Neural progenitor cell (in vitro differentiated cells): ENCODE measurements at regions not wholly inside any gene's neighbourhood (a gene's known extent, or its start where the extent isn't known, plus 50 kb on each side); places are given as distances from the start of the nearest gene placed in this dataset.

ENCODE experiments used
- DNase-seq: peaks from one replicate; pipeline ENCODE4 v3.0.0-alpha.2; 2016; ENCODE audit warnings: low spot score
- H2AFZ ChIP-seq: fragments of 200-600 bp; sonication (generic); replicated peaks from 2 replicates; pipeline ENCODE4 v1.6.1; 2016; ENCODE audit warnings: antibody characterized with exemption
- H3F3A ChIP-seq: fragments of 200-600 bp; sonication (generic); 2 replicates; pipeline ENCODE4 v1.6.1; 2016; ENCODE audit warnings: antibody characterized with exemption, low read depth
- H3K27ac ChIP-seq: fragments of 200-600 bp; sonication (generic); 2 replicates; pipeline ENCODE4 v1.5.1; 2016; ENCODE audit warnings: mild to moderate bottlenecking
- H3K27me3 ChIP-seq: fragments of 200-600 bp; sonication (generic); 2 replicates; pipeline ENCODE4 v1.6.1; 2016; ENCODE audit warnings: mild to moderate bottlenecking, moderate library complexity
- H3K36me3 ChIP-seq: fragments of 200-600 bp; sonication (generic); 2 replicates; pipeline ENCODE4 v1.5.1; 2016
- H3K4me1 ChIP-seq: fragments of 200-600 bp; sonication (generic); 2 replicates; pipeline ENCODE4 v1.6.1; 2016; ENCODE audit warnings: mixed run types
- H3K4me2 ChIP-seq: fragments of 200-600 bp; sonication (generic); 2 replicates; pipeline ENCODE4 v1.6.1; 2016
- H3K4me3 ChIP-seq: fragments of 200-600 bp; sonication (generic); 2 replicates; pipeline ENCODE4 v1.5.1; 2016
- H3K79me2 ChIP-seq: fragments of 200-600 bp; sonication (generic); 2 replicates; pipeline ENCODE4 v1.6.1; 2016; ENCODE audit warnings: low read depth
- H3K9ac ChIP-seq: fragments of 200-600 bp; sonication (generic); 2 replicates; pipeline ENCODE4 v1.6.1; 2016
- H3K9me3 ChIP-seq: fragments of 200-600 bp; sonication (generic); 2 replicates; pipeline ENCODE4 v1.5.1; 2016; ENCODE audit warnings: low read depth
- H4K20me1 ChIP-seq: fragments of 200-600 bp; sonication (generic); 2 replicates; pipeline ENCODE4 v1.6.1; 2016; ENCODE audit warnings: low read depth
- H3K27ac Mint-ChIP-seq: 3 replicates; pipeline ENCODE4 v1.8.0; 2021; ENCODE audit warnings: mixed read lengths
- H3K27me3 Mint-ChIP-seq: 2 replicates; pipeline ENCODE4 v1.8.0; 2022; ENCODE audit warnings: low read depth, mild to moderate bottlenecking, inconsistent platforms, moderate library complexity, mixed read lengths; ENCODE audit not compliant: insufficient read depth
- H3K36me3 Mint-ChIP-seq: 3 replicates; pipeline ENCODE4 v1.8.0; 2021; ENCODE audit warnings: mixed read lengths
- H3K4me1 Mint-ChIP-seq: 3 replicates; pipeline ENCODE4 v1.8.0; 2021; ENCODE audit warnings: mixed read lengths
- H3K4me3 Mint-ChIP-seq: 3 replicates; pipeline ENCODE4 v1.8.0; 2021; ENCODE audit warnings: mild to moderate bottlenecking, moderate library complexity, mixed read lengths
- H3K9me3 Mint-ChIP-seq: 3 replicates; pipeline ENCODE4 v1.8.0; 2020; ENCODE audit warnings: mixed read lengths
- CTCF ChIP-seq: fragments of 200-600 bp; sonication (generic); IDR thresholded peaks from 2 replicates; pipeline ENCODE4 v1.5.1; 2017; ENCODE audit warnings: antibody characterized with exemption, mild to moderate bottlenecking
- EZH2 ChIP-seq: fragments of 200-600 bp; sonication (generic); IDR thresholded peaks from 2 replicates; pipeline ENCODE4 v1.6.1; 2017; ENCODE audit warnings: antibody characterized with exemption, mild to moderate bottlenecking, moderate library complexity
- EZH2phosphoT487 ChIP-seq: fragments of 200-600 bp; sonication (generic); IDR thresholded peaks from 2 replicates; pipeline ENCODE4 v1.6.1; 2017; ENCODE audit warnings: antibody characterized with exemption

DNA sequence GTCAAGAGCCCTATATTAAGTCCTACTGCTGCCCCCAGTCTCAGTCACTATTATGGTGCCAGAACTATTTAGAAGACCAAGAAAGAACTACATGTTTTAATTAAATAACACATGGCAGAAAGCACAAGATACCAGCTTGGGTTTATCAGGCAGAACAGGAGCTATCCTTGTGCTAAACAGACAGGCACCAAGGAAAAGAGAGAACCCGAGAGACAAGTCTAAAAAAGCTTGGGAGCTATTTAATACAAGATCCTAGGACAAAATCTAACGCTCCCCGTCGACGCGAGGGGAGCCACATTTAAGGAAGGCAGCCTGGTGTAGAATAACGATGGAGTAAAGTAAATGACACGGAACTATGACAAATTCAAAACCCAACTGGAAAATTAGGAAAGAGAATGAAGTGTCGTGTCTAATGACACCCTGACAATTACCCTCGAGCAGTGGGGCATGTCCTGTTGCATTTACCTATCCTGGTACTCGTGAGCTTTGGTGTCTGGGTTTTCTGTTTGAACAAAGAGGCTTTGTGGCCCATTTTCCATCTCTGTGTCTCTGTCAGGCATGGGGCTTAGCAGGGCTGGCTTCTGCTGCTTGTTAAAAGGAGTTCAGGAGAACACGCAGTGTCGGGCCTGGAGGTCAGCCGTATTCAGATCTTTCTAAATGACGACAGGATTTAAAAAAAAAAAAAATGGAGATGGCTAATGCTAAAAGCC, 140.6 kb downstream of the ETNK1 start:
- Histone ChIP-seq H3K36me3 (no peaks in the 10 kb centered on the region), H3K4me3 (no peak overlapping the region), H3F3A (peaks cover 12% of the 10 kb centered on the region), H3K79me2 (no peaks in the 10 kb centered on the region), H2AFZ (peak overlapping the region; percentile 61), H4K20me1 (no peaks in the 10 kb centered on the region), H3K27ac (peak overlapping the region; percentile 26), H3K4me2 (peak overlapping the region; percentile 28), H3K4me1 (peaks cover 29% of the 10 kb centered on the region), H3K27me3 (no peaks in the 10 kb centered on the region), H3K9ac (no peak overlapping the region), H3K9me3 (no peaks in the 10 kb centered on the region)
- DNase-seq, result peak; percentile 65
- TF ChIP-seq EZH2, result no peak
- TF ChIP-seq CTCF, result no peak
- no peak for TF ChIP-seq EZH2phosphoT487
- Mint-ChIP-seq H3K27me3 (peaks cover 2% of the 10 kb centered on the region), H3K4me3 (no peak overlapping the region), H3K36me3 (no peaks in the 10 kb centered on the region), H3K4me1 (peaks cover 26% of the 10 kb centered on the region), H3K27ac (peak overlapping the region; percentile 17), H3K9me3 (no peaks in the 10 kb centered on the region)

- Mint-ChIP-seq H3K36me3 (no peaks in the 10 kb centered on the region), H3K9me3 (no peaks in the 10 kb centered on the region), H3K4me1 (peaks cover 26% of the 10 kb centered on the region), H3K4me3 (no peak overlapping the region), H3K27me3 (peaks cover 2% of the 10 kb centered on the region), H3K27ac (no peak overlapping the region)
- Histone ChIP-seq H3K27me3 (no peaks in the 10 kb centered on the region), H3K9me3 (no peaks in the 10 kb centered on the region), H3K4me2 (peak overlapping the region; percentile 28), H3K4me1 (peaks cover 29% of the 10 kb centered on the region), H3K4me3 (no peak overlapping the region), H4K20me1 (no peaks in the 10 kb centered on the region), H3K79me2 (no peaks in the 10 kb centered on the region), H3K27ac (peak overlapping the region; percentile 59), H3F3A (peaks cover 12% of the 10 kb centered on the region), H3K9ac (no peak overlapping the region), H2AFZ (no peak overlapping the region), H3K36me3 (no peaks in the 10 kb centered on the region)
- peak; percentile 5 for DNase-seq
- no peak for TF ChIP-seq EZH2
- TF ChIP-seq CTCF, result no peak
- TF ChIP-seq EZH2phosphoT487, result no peak
Measured at GRCh38 chr12:22766911-22767420, 142.0 kb downstream of the ETNK1 start.

GRCh38 chr12:22781339-22781738, 156.4 kb downstream of the ETNK1 start:
- Histone ChIP-seq H3K9me3 (no peaks in the 10 kb centered on the region), H3K4me1 (no peaks in the 10 kb centered on the region), H2AFZ (no peak overlapping the region), H3F3A (no peaks in the 10 kb centered on the region), H4K20me1 (no peaks in the 10 kb centered on the region), H3K36me3 (no peaks in the 10 kb centered on the region), H3K27me3 (no peaks in the 10 kb centered on the region), H3K27ac (no peak overlapping the region), H3K9ac (no peak overlapping the region), H3K79me2 (no peaks in the 10 kb centered on the region), H3K4me2 (no peak overlapping the region), H3K4me3 (no peak overlapping the region)
- Mint-ChIP-seq H3K4me1 (no peaks in the 10 kb centered on the region), H3K36me3 (no peaks in the 10 kb centered on the region), H3K27me3 (peaks cover 3% of the 10 kb centered on the region), H3K4me3 (no peak overlapping the region), H3K27ac (no peak overlapping the region), H3K9me3 (peaks cover 3% of the 10 kb centered on the region)
- no peak for DNase-seq
- TF ChIP-seq EZH2, result no peak
- no peak for TF ChIP-seq CTCF
- TF ChIP-seq EZH2phosphoT487, result no peak
